HG02798 (cell line): ENCODE measurements at regions not wholly inside any gene's neighbourhood (a gene's known extent, or its start where the extent isn't known, plus 50 kb on each side); places are given as distances from the start of the nearest gene placed in this dataset.

Experiments
- ATAC-seq: cut with Tn5 transposase; IDR thresholded peaks from one replicate; pipeline ENCODE4 v1.9.1; 2021; ENCODE audit warnings: mild to moderate bottlenecking; ENCODE audit not compliant: unreplicated experiment, poor library complexity

GRCh38 chr3:102074946-102075345 lies 225.6 kb downstream of the NFKBIZ start:
- no peak for ATAC-seq

DNA sequence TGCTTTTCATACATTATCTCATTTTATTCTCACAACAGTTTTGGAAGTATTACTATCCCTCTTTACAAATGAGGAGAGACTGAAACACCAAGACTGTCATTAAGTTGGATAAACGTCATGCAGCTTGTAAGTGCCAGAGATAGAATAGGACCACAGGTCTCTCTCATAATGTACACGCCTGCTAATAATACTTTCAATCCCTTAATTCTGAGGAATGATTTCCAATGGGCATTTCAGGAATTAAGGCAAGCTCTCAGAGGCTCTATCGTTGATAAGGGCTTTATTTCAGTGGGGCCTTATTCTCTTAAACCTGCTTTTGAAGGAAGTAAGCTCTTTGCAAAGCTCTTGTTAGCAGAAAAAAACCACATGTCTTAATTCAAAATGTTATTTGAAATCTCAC lies 229.1 kb downstream of the NFKBIZ start:
- ATAC-seq: no peak

- ATAC-seq: no peak
Observed at GRCh38 chr3:102078854-102079808, 229.8 kb downstream of the NFKBIZ start.

DNA sequence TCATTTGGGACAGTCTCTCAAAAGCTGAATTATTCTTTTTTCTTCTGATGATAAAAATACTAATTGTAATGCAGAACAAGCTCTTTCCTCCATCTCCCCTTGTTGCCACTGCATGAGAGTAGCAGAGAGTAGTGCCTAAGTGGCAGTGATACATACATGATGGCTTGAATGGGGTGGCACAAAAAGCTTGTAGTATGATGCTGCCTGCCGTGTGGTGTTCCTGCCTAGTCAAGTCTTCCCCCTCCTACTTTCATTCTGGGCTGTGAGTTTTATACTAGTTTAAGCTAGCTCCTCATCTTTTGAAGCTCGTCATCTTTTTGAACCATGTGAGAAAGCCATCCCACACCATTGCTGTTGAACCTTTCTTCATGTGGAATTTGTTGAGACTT lies 230.5 kb downstream of the NFKBIZ start:
- ATAC-seq: no peak

DNA sequence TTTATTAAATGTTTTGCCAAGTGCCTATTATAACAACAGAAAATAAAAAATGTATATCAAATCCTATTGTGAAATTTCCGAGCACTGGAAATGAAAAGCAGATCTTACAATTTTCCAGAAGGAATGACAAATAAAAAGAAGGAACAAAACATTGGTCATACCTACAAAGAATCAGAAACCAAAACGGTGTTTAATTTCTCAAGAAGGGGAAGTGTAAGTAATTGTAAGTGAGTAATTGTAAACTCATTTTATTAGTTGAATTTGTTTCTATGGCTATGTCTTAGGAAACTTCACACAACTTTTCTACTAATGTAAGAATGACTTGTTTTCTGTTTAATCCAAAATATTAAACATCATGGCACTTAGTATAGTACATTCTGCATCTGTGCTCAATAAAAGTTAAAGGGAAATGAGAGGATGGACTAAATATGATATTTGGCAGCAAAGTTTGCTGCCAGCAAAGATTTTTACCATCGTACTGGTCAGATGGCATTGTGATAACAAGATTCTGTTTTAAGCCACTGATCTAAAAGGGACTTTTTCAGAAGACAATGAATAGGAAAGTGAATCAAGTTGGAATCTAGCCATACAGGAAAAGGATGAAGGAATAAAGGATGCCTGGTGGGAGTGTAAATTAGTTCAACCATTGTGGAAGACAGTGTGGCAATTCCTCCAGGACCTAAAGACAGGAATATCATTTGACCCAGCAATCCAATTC lies 232.4 kb downstream of the NFKBIZ start:
- ATAC-seq: no peak

GRCh38 chr3:102083473-102083872 lies 234.2 kb downstream of the NFKBIZ start:
- no peak for ATAC-seq

- no peak for ATAC-seq
Observed at GRCh38 chr3:102084006-102084405, 234.7 kb downstream of the NFKBIZ start.

GRCh38 chr3:102084704-102085103 lies 235.4 kb downstream of the NFKBIZ start:
- ATAC-seq: no peak

- ATAC-seq: no peak
Observed at GRCh38 chr3:102085431-102086176, 236.3 kb downstream of the NFKBIZ start.

GRCh38 chr3:102087236-102087635 lies 237.9 kb downstream of the NFKBIZ start:
- no peak for ATAC-seq

GRCh38 chr3:102089239-102089638 lies 239.9 kb downstream of the NFKBIZ start:
- ATAC-seq: no peak

- ATAC-seq: no peak
Observed at GRCh38 chr3:102089904-102090720, 240.8 kb downstream of the NFKBIZ start.

GRCh38 chr3:102090721-102091045 lies 241.4 kb downstream of the NFKBIZ start:
- ATAC-seq: no peak

GRCh38 chr3:102091358-102091757 lies 242.0 kb downstream of the NFKBIZ start:
- ATAC-seq: no peak

GRCh38 chr3:102092617-102093466 lies 243.5 kb downstream of the NFKBIZ start:
- no peak for ATAC-seq

DNA sequence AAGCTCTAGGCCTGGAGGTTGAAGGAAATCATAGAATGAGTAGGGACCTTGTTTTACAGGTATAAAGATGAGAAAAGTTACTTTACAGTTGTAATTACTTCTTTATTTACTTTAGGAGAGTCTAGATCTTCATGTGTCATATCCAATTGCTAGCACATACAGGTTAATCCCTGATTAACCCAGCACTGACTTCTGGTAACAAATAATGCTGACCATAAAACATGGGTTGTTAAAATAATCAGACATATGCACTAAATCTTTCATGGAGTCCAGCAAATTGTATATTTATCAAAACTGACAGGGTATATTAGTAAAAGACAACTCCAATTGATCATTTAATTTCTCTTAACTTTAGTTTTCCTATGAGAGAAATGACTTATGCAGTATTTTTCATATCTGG lies 245.2 kb downstream of the NFKBIZ start:
- no peak for ATAC-seq

DNA sequence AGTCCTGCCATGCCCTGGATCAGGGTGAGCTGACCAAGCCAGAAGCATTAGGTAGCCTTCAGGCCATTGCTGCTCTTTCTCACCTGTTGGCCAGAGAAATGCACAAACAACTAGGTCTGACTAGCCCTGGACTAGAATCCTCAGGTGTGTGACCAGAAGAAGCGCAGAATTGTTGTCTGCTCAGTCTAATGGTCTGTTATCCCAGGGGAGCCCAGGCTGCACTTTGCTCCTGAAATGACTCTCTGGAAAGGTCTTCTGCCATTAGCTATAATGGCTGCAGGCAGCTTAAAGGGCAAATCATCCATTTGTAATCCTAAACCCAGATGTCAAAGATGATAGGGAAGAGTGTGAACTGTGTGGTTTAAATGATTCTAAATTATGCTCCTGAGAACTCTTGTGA lies 246.1 kb downstream of the NFKBIZ start:
- ATAC-seq: no peak

DNA sequence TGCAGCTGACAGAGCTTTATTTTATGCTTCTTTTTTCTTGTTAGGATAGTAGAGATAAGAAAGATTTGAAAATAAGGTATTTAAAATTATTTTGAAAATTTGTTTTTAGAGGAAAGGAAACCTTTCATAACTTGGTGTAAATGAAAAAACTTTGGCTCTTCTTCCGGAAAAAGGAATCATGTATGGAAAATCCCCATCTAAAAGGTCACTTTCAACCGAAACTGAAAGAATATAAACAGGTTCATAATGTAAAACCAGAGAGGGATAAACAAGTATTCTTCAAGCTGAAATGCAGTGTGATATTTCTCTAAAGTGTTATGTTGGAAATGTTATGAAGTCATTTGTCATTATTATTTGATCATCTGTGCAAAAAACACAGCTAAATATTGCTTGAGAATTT lies 246.8 kb downstream of the NFKBIZ start:
- ATAC-seq: no peak

DNA sequence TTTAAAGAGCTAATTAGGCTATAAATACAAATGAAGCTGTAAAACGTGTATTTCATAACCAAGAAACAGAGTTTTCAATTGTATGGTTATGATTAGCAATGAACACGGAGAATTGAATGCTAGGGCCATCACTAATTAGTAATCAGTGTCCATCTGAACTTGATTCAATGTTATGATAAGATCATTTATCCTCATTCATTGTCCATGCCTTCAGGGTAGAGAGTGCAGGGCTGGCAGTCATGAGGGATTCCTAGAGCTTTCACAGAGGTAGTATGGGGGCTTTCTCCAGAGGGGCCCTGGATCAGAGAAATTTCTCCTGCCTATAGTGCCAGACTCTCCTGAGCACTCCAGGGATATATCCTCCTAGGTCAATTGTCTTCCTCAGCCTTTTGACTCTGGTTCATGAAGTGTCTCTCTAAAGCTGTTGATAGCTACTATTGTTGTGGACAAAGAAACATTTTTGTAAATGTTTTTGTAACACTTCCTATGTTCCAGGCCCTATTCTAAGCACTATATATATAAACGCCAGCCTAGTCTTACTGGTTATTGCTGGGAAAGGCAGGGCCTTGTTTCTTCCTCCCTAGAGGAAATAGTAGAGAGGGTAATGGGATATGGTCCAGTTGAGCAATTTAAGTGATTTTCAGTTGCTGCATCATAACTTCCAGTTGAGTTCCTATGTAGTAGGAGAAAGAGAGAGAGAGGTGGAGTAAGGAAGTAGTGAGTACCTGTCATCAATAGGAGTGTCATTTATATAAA lies 249.0 kb downstream of the NFKBIZ start:
- ATAC-seq: no peak
